Neural progenitor cell (in vitro differentiated cells): ENCODE measurements at regions not wholly inside any gene's neighbourhood (a gene's known extent, or its start where the extent isn't known, plus 50 kb on each side); places are given as distances from the start of the nearest gene placed in this dataset.

Source experiments
- CTCF ChIP-seq: fragments of 200-600 bp; sonication (generic); IDR thresholded peaks from 2 replicates; pipeline ENCODE4 v1.5.1; 2017; ENCODE audit warnings: antibody characterized with exemption, mild to moderate bottlenecking
- EZH2 ChIP-seq: fragments of 200-600 bp; sonication (generic); IDR thresholded peaks from 2 replicates; pipeline ENCODE4 v1.6.1; 2017; ENCODE audit warnings: antibody characterized with exemption, mild to moderate bottlenecking, moderate library complexity
- EZH2phosphoT487 ChIP-seq: fragments of 200-600 bp; sonication (generic); IDR thresholded peaks from 2 replicates; pipeline ENCODE4 v1.6.1; 2017; ENCODE audit warnings: antibody characterized with exemption

DNA sequence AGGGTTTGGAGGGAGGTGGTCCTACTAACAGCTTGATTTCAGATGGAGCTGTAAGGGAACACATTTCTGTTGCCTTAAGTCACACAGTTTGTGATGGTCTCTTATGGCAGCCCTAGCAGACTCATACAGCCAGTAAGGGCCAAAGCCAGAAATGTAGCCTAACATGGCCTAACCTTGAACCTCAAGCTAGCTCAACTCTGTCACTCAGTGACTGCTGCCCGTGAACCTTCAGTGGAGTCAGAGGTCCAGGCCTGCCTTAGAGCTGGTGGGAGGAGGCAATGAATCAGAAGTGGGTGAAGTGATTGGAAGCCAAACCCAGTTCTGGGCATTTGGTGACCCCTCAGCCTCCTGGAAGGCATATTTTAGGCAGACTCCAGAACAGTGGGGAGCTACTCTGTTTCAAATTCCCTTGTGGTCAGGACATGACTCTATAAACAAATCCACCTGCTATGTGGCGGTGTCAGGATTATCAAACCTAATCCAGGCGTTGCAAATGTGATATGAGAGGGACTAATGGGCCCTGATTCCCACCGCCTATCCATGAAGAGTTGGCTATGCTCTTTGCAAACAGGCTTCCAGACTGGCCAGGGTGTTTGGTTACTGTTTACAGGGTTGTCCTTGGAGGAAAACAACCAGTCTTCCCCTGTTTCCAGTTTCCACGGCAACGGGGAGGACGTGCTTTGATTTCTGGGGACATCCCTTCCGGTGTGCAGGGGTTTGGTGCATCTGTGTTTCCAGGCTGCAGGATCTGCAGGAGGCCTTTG lies 105.9 kb upstream of the AGBL1 start:
- no peak for TF ChIP-seq EZH2
- TF ChIP-seq CTCF, result no peak
- no peak for TF ChIP-seq EZH2phosphoT487
